Psoas muscle (tissue), 7 donors: ENCODE measurements at regions not wholly inside any gene's neighbourhood (a gene's known extent, or its start where the extent isn't known, plus 50 kb on each side); places are given as distances from the start of the nearest gene placed in this dataset.

Experiments used
- ATAC-seq, 4 donors: fragments of 200-7000 bp; cut with Tn5 transposase; one replicate each; pipeline ENCODE4 v1.9.1; 2020; ENCODE audit warnings: moderate library complexity in 3 of 4, mild to moderate bottlenecking in 2 of 4
- DNase-seq, 2 donors: peaks; one replicate each; pipeline ENCODE4 v3.0.0-alpha.2; 2020
- H3K27ac ChIP-seq: fragments of 200-600 bp; one replicate; pipeline ENCODE4 v1.8.0; 2022
- H3K27me3 ChIP-seq, 3 donors: fragments of 200-600 bp in 1 of 3; one replicate each; pipeline versions ENCODE4 v1.6.1 to v1.8.0; 2013 to 2022; ENCODE audit warnings: low read length in 2 of 3, mild to moderate bottlenecking in 2 of 3, moderate library complexity in 1 of 3; ENCODE audit not compliant: insufficient read depth in 3 of 3
- H3K36me3 ChIP-seq, 2 donors: fragments of 200-600 bp in 1 of 2; one replicate each; pipeline versions ENCODE4 v1.6.1 to v1.8.0; 2013 to 2022; ENCODE audit warnings: low read depth in 1 of 2, mild to moderate bottlenecking in 1 of 2, moderate library complexity in 1 of 2; ENCODE audit not compliant: insufficient read depth in 1 of 2
- H3K4me1 ChIP-seq: fragments of 200-600 bp; one replicate; pipeline ENCODE4 v1.8.0; 2022
- H3K4me3 ChIP-seq: fragments of 200-600 bp; one replicate; pipeline ENCODE4 v1.8.0; 2022; ENCODE audit warnings: mild to moderate bottlenecking
- H3K9me3 ChIP-seq: fragments of 200-600 bp; one replicate; pipeline ENCODE4 v1.8.0; 2022
- WGBS, 3 donors: extraction: QIAGEN DNeasy Blood & Tissue Kit; methylation state at CpG; one replicate each; pipeline versions ENCODE4 v1.1.6 to v1.1.7; 2013; 5-methylcytosine and 5-hydroxymethylcytosine counted together
- intact Hi-C, 2 donors: fragments of 100-400 bp; cut with DNase I; formaldehyde crosslinking; loops; one replicate each; pipeline versions ENCODE4 v1.11.0 to v1.14.2; 2022
- TF ChIP-seq, protein P1 (sequence below): fragments of 200-600 bp; IDR thresholded peaks from one replicate; pipeline ENCODE4 v1.8.0; 2022; ENCODE audit warnings: antibody characterized with exemption
- donor health status: healthy with polysubstance abuse.
- donor health status: DM: no; HTN: no; CAD: no; lungs with moderate emphysema.
- donor health status: Bipolar disorder and iron deficiency.
- donor health status: healthy.
- donor health status: DM: yes; HTN: yes; CAD: no.
- donor health status: DM: no; HTN: no; CAD: no.
- donor health status: DM: yes; HTN: yes; CAD: no.

DNA sequence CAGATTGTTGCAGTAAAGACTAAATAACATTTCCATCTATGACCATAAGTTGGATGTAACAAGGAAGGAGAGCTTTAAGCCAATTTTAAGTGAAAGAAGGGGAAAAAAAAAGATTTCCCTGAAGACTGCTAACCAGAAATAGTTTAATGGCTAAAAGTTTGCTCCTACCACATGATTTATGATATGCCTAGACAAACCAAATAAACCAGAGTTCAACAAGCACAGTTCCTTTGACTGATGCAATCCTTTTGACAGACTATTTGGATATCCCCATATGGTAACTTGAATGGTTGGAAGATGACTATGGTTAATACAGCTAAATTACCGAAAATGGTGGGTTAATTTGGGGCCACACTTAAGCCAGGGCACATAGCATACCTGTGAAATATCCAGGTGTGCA, 338.5 kb downstream of the CETN3 start:
- Histone ChIP-seq H3K4me3 (no peak overlapping the region), H3K36me3 (no peaks in the 10 kb centered on the region), H3K9me3 (no peaks in the 10 kb centered on the region), H3K27me3 (no peaks in the 10 kb centered on the region), H3K27ac (no peak overlapping the region), H3K4me1 (no peaks in the 10 kb centered on the region)
- TF ChIP-seq, protein P1, sequence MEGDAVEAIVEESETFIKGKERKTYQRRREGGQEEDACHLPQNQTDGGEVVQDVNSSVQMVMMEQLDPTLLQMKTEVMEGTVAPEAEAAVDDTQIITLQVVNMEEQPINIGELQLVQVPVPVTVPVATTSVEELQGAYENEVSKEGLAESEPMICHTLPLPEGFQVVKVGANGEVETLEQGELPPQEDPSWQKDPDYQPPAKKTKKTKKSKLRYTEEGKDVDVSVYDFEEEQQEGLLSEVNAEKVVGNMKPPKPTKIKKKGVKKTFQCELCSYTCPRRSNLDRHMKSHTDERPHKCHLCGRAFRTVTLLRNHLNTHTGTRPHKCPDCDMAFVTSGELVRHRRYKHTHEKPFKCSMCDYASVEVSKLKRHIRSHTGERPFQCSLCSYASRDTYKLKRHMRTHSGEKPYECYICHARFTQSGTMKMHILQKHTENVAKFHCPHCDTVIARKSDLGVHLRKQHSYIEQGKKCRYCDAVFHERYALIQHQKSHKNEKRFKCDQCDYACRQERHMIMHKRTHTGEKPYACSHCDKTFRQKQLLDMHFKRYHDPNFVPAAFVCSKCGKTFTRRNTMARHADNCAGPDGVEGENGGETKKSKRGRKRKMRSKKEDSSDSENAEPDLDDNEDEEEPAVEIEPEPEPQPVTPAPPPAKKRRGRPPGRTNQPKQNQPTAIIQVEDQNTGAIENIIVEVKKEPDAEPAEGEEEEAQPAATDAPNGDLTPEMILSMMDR: no peak
- intact Hi-C loops: no loop called here
- 38 to 58% (median 49%) methylated on average over 1 of the region's 1 CpG for WGBS, 3 donors
- DNase-seq: no peak
- ATAC-seq: no peak

DNA sequence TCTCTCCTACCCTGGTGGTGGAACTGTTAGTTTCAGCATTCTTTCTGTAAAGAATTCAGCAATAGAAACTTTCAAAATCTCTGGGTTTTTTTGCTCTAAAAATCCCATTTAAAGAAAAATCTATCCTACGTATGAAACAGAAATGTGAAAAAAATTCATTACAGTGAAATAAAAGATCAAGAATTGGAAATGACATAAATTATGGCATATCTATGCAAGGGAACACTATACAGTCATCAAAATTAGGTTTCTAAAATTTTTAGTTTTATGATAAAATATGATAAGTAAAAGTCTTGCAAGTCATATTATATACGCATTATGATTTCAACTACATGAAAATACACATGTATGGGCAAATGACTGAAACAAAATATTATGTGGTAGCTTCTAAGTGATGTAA, 342.6 kb downstream of the CETN3 start:
- H3K4me1 ChIP-seq: no peaks in the 10 kb centered on the region
- WGBS, 3 donors: 65 to 95% (median 94%) methylated on average over 2 of the region's 2 CpGs
- no peak for ATAC-seq
- TF ChIP-seq, protein P1: no peak
- H3K27me3 ChIP-seq: no peaks in the 10 kb centered on the region
- no peaks in the 10 kb centered on the region for H3K9me3 ChIP-seq
- DNase-seq: no peak
- intact Hi-C loops: no loop called here
- no peaks in the 10 kb centered on the region for H3K36me3 ChIP-seq
- no peak overlapping the region for H3K4me3 ChIP-seq
- H3K27ac ChIP-seq: no peak overlapping the region

DNA sequence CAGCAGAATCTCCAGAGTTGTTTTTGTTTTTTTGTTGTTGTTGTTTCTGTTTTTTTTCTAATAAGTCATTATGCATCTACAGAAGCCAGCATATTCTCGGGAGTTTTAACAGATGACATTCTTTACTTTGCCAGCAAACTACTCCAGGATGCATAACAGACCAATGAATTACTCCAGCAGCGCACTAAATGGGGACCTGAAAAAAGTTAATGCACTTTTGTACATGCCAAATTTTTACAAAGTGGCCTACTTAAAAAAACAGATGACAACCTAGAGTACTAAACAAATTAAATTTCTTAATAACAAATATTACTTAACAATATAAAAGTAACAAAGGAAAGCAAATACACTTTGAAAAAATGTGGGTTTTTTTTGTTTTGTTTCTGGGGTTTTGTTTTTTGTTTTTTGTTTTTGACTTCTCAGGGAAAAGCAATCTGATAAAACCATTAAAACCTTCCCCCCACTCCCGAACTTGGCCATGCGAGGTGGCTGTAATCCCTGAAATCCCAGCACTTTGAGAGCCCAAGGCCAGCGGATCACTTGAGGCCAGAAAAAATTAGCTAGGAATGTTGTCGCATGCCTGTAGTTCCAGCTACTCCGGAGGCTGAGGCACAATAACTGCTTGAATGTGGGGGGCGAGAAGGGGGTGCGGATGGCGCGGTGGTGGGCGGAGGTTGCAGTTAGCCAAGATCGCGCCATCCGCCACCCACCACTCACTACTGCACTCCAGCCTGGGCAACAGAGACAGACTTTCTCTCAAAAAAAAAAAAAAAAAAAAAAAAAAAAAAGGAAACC, 352.4 kb downstream of the CETN3 start:
- no peak for ATAC-seq
- H3K4me3 ChIP-seq: no peak overlapping the region
- intact Hi-C loops: no loop called here
- H3K4me1 ChIP-seq: no peaks in the 10 kb centered on the region
- peaks cover 4% of the 10 kb centered on the region for H3K9me3 ChIP-seq
- TF ChIP-seq, protein P1: no peak
- no peak overlapping the region for H3K27ac ChIP-seq
- WGBS, 3 donors: 14 to 32% (median 19%) methylated on average over 15 of the region's 15 CpGs
- no peaks in the 10 kb centered on the region for H3K27me3 ChIP-seq
- H3K36me3 ChIP-seq: no peaks in the 10 kb centered on the region
- DNase-seq: no peak

DNA sequence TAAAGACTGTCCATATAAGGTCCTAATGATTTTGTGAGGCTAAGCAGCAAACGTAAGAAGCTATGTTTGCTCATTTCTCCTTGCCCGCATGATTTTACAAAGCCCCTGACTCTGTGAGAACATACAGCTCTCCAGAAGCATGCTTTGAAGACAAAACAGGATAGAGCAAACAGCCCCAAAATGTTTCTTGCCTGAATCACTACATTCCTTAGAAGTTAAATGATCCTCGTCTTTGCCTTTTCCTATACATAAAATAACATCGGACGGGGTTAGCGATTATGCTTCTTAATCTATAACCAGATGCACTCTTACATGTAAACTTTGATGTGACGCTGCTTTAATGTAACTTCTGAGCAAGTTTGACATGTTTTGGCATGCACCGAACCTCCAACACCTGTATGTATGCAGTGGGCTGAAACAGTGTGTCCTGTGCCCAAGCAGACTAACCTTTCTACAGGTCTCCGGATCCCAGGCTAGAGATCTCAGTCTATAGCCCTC, 353.7 kb downstream of the CETN3 start:
- no peak for DNase-seq
- no peak overlapping the region for H3K27ac ChIP-seq
- no peaks in the 10 kb centered on the region for H3K27me3 ChIP-seq
- TF ChIP-seq, protein P1: no peak
- no peaks in the 10 kb centered on the region for H3K4me1 ChIP-seq
- intact Hi-C loops: no loop called here
- peaks cover 4% of the 10 kb centered on the region for H3K9me3 ChIP-seq
- no peaks in the 10 kb centered on the region for H3K36me3 ChIP-seq
- no peak overlapping the region for H3K4me3 ChIP-seq
- ATAC-seq: no peak
- WGBS, 3 donors: 81 to 84% (median 81%) methylated on average over 9 of the region's 9 CpGs

DNA sequence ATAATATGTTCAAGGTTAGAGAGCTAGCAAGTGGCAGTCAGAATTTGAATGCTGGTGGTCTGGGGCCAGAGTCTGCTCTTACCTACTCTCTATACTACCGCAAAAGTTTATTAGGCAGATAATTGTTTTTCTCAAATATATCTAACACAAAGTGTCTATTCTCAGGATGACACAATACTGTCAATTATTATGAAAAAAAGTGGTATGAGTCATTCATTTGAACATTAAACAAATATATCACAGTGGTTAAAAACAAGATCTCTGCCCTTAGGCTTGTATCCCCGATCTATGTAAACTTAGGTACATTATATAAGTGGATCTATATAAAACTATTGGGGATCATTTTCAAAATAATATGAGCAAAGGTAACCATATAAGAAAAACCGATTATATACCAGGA, 354.9 kb downstream of the CETN3 start:
- Histone ChIP-seq H3K9me3 (peaks cover 4% of the 10 kb centered on the region), H3K4me1 (no peaks in the 10 kb centered on the region), H3K27me3 (no peaks in the 10 kb centered on the region), H3K36me3 (no peaks in the 10 kb centered on the region), H3K27ac (no peak overlapping the region), H3K4me3 (no peak overlapping the region)
- TF ChIP-seq, protein P1: no peak
- ATAC-seq (no peak), DNase-seq (no peak)
- intact Hi-C loops: no loop called here
- 82 to 98% (median 93%) methylated on average over 3 of the region's 3 CpGs for WGBS, 3 donors
